Stimulated activated CD4-positive, alpha-beta T cell treated with anti-CD3 and anti-CD28 coated beads, Interleukin-15, amount 100 ng/mL, for 48 hours (primary cell): ENCODE measurements at regions not wholly inside any gene's neighbourhood (a gene's known extent, or its start where the extent isn't known, plus 50 kb on each side); places are given as distances from the start of the nearest gene placed in this dataset.

ENCODE experiments used
- DNase-seq, 2 donors: peaks; one replicate each; pipeline ENCODE4 v3.0.0-alpha.2; 2020; ENCODE audit warnings: low read depth in 2 of 2

- DNase-seq, result no peak
These were observed 143.1 kb upstream of the MOCS1 start for GRCh38 chr6:40077315-40077714.

GRCh38 chr6:40075056-40075590, 140.9 kb upstream of the MOCS1 start:
- DNase-seq, result no peak

- no peak for DNase-seq
These were observed 140.2 kb upstream of the MOCS1 start for GRCh38 chr6:40074306-40075055.

DNA sequence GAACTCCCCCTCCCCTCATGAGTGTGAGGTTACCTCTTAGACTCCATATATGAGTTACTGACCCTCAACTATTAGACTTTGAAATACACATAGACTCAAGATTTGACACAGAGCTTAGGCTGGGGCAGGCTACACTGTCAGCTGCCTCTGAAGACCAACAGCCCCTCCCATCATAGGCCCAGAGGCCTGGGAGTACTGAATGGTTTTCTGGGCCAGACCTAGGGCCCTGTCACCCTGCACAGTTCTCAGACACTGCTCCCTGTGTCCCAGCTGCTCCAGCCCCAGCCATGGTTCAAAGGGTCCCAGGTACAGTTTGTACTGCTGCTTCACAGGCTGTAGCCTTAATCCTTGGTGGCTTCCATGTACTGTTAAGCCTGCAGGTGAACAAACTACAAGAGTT, 132.1 kb upstream of the MOCS1 start:
- DNase-seq, result no peak

GRCh38 chr6:40056865-40057264, 122.6 kb upstream of the MOCS1 start:
- no peak for DNase-seq

DNA sequence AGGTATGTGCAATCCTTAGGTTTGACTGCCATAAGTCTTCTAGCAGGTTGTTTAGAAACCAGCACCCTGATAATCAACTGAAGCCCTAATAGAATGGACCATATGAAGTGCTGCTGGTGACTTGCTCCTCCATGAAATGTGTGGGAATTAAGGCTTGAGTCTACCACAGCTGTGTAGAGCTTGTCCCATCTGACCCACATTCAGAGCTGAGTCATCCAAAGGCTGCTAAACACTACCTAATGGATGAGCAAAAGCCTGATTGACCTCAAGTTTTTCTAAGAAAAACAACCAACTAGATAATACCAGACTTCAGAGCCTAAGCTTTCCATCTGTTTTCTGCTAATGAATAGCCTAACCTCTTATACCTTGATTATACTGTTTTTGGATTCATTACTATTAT, 120.3 kb upstream of the MOCS1 start:
- DNase-seq, result no peak

DNA sequence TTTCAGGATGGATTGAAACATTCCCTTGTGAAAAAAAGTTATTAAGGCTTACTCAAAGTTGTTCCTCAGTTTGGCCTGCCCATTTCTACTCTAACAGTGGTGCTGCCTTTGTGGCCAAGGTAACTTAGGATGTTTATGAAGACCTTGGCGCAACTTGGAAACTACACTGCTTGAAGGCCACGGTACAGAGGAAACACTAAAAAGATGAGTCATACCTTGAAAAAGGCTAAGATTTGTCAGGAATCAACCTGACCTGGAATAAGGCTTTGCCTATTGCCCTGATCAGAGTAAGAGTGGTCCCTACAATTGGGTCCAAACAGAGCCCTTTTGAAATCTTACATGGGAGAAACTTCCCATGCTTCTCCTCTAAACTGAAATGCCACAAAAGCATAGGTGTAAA, 119.9 kb upstream of the MOCS1 start:
- DNase-seq, result no peak

- no peak for DNase-seq
These were observed 114.9 kb upstream of the MOCS1 start for GRCh38 chr6:40049128-40049527.

DNA sequence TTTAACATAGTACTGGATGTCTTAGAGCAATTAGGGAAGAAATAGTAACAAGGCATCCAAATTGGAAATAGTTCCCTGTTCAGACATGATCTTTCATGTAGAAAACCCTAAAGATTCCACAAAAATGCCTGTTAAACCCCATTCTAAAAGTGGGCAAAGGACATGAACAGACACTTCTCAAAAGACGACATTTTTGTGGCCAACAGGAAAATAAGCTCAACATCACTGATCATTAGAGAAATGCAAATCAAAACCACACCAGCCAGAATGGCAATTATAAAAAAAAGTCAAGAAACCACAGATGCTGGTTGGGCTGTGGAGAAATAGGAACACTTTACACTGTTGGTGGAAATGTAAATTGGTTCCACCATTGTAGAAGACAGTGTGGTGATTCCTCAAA, 109.9 kb upstream of the MOCS1 start:
- no peak for DNase-seq

GRCh38 chr6:40042232-40042631, 108.0 kb upstream of the MOCS1 start:
- DNase-seq, result no peak

DNA sequence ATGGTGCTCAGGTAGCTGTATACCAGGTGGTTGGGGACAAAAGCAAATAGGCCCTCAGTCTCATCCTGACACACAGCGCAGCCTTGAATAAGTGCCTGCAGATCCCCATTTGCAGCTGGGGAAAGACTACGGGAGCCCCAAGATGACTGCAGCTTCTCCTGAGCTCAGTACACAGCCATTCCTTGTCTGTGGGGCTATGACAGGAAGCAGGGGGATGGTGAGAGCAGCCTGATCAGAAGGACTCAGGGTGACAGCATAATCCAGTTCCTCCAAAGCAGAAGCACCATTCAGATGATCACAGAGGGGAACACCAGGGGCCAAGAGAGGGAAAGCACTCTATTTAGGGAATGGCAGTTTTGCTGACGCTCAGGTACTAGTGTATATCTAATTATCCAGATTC, 104.8 kb upstream of the MOCS1 start:
- DNase-seq, result no peak

GRCh38 chr6:40038626-40039025, 104.4 kb upstream of the MOCS1 start:
- no peak for DNase-seq

- DNase-seq, result no peak
These were observed 103.0 kb upstream of the MOCS1 start for GRCh38 chr6:40037271-40037670.

GRCh38 chr6:40036186-40036585, 101.9 kb upstream of the MOCS1 start:
- DNase-seq, result no peak

DNA sequence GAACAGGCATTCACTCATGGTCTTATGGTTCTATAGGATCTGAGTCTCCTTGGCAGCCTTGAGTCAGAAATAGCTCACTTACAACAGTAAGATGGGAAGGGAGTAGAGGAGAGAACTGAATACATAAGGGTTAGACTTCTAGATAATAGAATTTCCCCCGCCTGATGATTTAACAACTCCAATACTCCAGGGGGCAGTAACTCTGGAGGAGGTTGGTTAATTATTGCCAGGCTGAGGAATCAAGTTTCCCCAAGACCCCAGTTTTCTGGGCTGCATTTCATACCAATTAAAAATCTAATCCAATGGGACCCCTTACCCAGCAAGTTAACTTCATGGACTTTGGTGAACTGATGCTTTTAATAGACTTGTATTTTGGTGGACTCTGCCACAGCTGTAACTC, 94.2 kb upstream of the MOCS1 start:
- DNase-seq, result no peak

DNA sequence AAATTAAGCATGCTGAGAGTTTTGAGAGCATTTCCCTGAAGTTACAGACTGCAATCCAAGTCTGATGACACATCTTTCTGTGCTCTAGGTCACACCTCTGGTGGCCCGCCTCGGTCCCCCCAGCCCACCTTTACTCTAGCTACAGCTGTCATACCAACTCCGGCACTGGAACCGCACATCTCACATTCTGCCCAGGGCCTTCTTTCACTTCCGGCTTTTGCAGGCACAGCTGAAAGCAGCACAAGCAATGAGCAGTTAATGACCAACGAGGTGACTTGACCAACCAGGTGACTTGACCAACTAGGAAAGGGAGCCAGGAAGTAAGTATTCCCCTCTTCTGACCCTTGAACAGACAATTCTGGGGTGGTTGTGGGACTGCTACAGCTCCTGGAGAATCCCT, 88.6 kb upstream of the MOCS1 start:
- no peak for DNase-seq

- no peak for DNase-seq
These were observed 85.9 kb upstream of the MOCS1 start for GRCh38 chr6:40020166-40020565.

DNA sequence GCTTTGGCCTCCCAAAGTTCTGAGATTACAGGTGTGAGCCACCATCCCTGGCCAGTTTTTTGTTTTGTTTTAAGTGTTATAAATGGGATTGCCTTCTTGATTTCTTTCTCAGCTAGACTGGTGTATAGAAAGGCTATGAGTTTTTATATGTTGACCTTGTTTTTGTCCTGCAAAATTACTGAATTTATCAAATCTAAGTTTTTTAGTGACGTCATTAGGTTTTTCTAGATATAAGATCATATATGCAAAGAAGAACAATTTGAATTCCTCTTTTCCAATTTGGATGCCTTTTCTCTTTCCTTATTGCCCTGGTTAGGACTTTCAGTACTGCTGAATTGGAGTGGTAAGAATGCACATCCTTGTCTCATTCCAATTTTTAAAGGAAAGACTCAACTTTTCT, 81.3 kb upstream of the MOCS1 start:
- DNase-seq, result no peak

DNA sequence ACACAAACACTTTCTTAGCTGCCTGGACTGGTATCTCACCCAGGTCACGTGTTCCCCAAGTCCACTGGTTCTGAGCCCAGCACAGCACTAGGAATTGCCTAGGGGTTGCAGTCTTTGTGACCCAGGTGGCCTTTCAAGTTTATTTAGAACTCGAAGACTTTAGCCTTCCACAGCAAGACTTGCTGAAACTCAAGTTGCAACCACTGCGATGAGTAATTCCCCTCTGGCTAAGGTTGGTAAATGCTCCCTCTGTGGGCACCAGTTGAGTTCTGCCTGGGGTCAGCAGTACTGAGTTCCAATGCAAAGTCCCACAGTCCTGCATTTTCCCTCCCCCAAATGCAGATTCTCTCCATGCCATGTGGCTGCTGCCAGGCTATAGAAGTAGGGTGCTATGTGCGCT, 77.6 kb upstream of the MOCS1 start:
- no peak for DNase-seq

- no peak for DNase-seq
These were observed 66.8 kb upstream of the MOCS1 start for GRCh38 chr6:40000964-40001515.

GRCh38 chr6:39999006-39999867, 65.0 kb upstream of the MOCS1 start:
- DNase-seq, result no peak

DNA sequence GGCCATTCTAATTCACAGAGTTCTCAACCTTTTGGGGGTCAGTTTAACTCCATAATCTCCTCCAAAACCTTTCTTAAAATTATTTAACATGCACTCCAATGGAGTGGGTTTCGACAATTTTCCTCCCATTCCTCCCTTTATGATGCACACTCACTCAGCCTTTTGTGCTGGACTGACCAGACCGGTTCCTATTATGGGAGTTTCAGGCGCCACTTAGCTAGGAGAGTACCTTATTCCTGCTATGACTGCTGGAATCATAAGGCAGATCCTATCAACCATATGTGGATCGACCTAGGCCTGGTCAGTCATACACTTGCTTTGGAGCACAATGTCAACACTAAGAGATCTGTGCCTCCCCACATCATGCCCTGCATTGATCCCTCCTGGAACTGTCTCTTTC, 63.9 kb upstream of the MOCS1 start:
- no peak for DNase-seq
